Sigmoid colon (tissue), 4 donors: ENCODE measurements at regions not wholly inside any gene's neighbourhood (a gene's known extent, or its start where the extent isn't known, plus 50 kb on each side); places are given as distances from the start of the nearest gene placed in this dataset.

ENCODE experiments used
- CTCF ChIP-seq, 4 experiments: fragments of 450-650 bp in 3 of 4; fragments of 200-600 bp in 1 of 4; IDR thresholded peaks; one replicate each; pipeline ENCODE4 v1.5.1; 2016 to 2019; ENCODE audit warnings: antibody characterized with exemption in 4 of 4, mild to moderate bottlenecking in 3 of 4, moderate library complexity in 2 of 4
- EP300 ChIP-seq, 4 donors: sonication (generic); formaldehyde crosslinking; IDR thresholded peaks; one replicate each; pipeline ENCODE4 v1.6.1; 2017; ENCODE audit warnings: antibody characterized with exemption in 4 of 4
- POLR2A ChIP-seq, 2 donors: fragments of 450-650 bp; IDR thresholded peaks; one replicate each; pipeline ENCODE4 v1.6.1; 2016; ENCODE audit warnings: antibody characterized with exemption in 2 of 2, mild to moderate bottlenecking in 2 of 2, moderate library complexity in 2 of 2
- POLR2AphosphoS5 ChIP-seq, 4 donors: sonication (generic); formaldehyde crosslinking; IDR thresholded peaks; one replicate each; pipeline ENCODE4 v1.6.1; 2017; ENCODE audit warnings: antibody characterized with exemption in 4 of 4

- no peak for TF ChIP-seq CTCF (IDR thresholded peaks at IDR 0.05)
- no peak for TF ChIP-seq POLR2A (IDR thresholded peaks at IDR 0.05)
- no peak for TF ChIP-seq POLR2AphosphoS5 (IDR thresholded peaks at IDR 0.05)
- TF ChIP-seq EP300 (IDR thresholded peaks at IDR 0.05): no peak
Measured at GRCh38 chr5:124034963-124035362, 523.0 kb downstream of the CSNK1G3 start.
